MM.1S (cell line): ENCODE measurements at regions not wholly inside any gene's neighbourhood (a gene's known extent, or its start where the extent isn't known, plus 50 kb on each side); places are given as distances from the start of the nearest gene placed in this dataset.

Experiments used
- CTCF ChIP-seq: fragments of 300-600 bp; sonication (generic); IDR thresholded peaks from 2 replicates; pipeline ENCODE4 v1.5.1; 2016; ENCODE audit warnings: antibody characterized with exemption, low read length, mixed read lengths
- EZH2phosphoT487 ChIP-seq: fragments of 300-600 bp; sonication (generic); IDR thresholded peaks from 2 replicates; pipeline ENCODE4 v1.6.1; 2018; ENCODE audit warnings: antibody characterized with exemption, low read length

DNA sequence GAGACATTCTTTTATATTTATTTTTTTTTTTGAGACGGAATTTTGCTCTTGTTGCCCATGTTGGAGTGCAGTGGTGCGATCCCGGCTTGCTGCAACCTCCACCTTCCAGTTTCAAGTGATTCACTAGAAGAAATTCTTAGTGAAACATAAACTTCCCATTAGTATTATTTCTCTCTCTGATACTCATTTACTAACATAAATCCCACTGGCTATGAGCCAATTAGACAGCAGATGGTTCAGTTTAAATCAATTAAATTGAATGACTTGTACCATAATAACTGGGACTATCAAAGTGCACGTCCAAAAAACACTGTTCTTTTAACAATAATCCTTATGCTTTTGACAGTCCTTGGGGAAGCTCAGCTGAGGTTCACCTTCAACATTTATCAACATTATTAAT lies 111.2 kb upstream of the PTCHD4 start:
- TF ChIP-seq CTCF (no peak), EZH2phosphoT487 (no peak)
